SK-N-SH treated with all-trans-retinoic acid at 6 μM for 48 hours (cell line): ENCODE measurements at regions not wholly inside any gene's neighbourhood (a gene's known extent, or its start where the extent isn't known, plus 50 kb on each side); places are given as distances from the start of the nearest gene placed in this dataset.
A peak's percentile ranks its signal among the peaks of the same experiment; 100 is the strongest.

Source experiments
- ATAC-seq: fragments of 200-7000 bp; cut with Tn5 transposase; 3 replicates; pipeline ENCODE4 v1.9.1; 2020; ENCODE audit warnings: mild to moderate bottlenecking, moderate library complexity
- ARNTL ChIP-seq: fragments of 450-650 bp; formaldehyde crosslinking; IDR thresholded peaks from 2 replicates; pipeline ENCODE4 v1.5.0; 2020; ENCODE audit warnings: low read depth, mild to moderate bottlenecking, moderate library complexity, borderline replicate concordance
- BACH2 ChIP-seq: fragments of 250-450 bp; sonication (Bioruptor Pico); IDR thresholded peaks from 2 replicates; pipeline ENCODE4 v1.9.0; 2021; ENCODE audit warnings: mild to moderate bottlenecking, borderline replicate concordance
- CSDC2 ChIP-seq: fragments of 250-450 bp; sonication (Bioruptor Pico); IDR thresholded peaks from 2 replicates; pipeline ENCODE4 v1.5.0; 2020; ENCODE audit warnings: mild to moderate bottlenecking, moderate library complexity
- GLIS3 ChIP-seq: fragments of 250-450 bp; sonication (Bioruptor Pico); IDR thresholded peaks from 2 replicates; pipeline ENCODE4 v1.5.0; 2020; ENCODE audit warnings: mild to moderate bottlenecking, moderate library complexity
- ISL1 ChIP-seq: fragments of 250-450 bp; sonication (Bioruptor Pico); IDR thresholded peaks from 2 replicates; pipeline ENCODE4 v2.1.2; 2022; ENCODE audit warnings: mild to moderate bottlenecking, moderate library complexity
- RARB ChIP-seq: fragments of 250-450 bp; sonication (Bioruptor Pico); IDR thresholded peaks from 2 replicates; pipeline ENCODE4 v1.8.0; 2021; ENCODE audit warnings: mild to moderate bottlenecking, moderate library complexity
- SNAI2 ChIP-seq: fragments of 250-450 bp; sonication (Bioruptor Pico); IDR thresholded peaks from 2 replicates; pipeline ENCODE4 v1.5.0; 2020; ENCODE audit warnings: mild to moderate bottlenecking, moderate library complexity
- TCF4 ChIP-seq: fragments of 250-450 bp; sonication (Bioruptor Pico); IDR thresholded peaks from 2 replicates; pipeline ENCODE4 v1.8.0; 2021; ENCODE audit warnings: mild to moderate bottlenecking, moderate library complexity, borderline replicate concordance
- TOX ChIP-seq: fragments of 250-450 bp; sonication (Bioruptor Pico); IDR thresholded peaks from 2 replicates; pipeline ENCODE4 v1.8.0; 2021; ENCODE audit warnings: mild to moderate bottlenecking, moderate library complexity, borderline replicate concordance
- ZC3H10 ChIP-seq: fragments of 250-450 bp; sonication (Bioruptor Pico); IDR thresholded peaks from 2 replicates; pipeline ENCODE4 v1.5.1; 2021; ENCODE audit warnings: mild to moderate bottlenecking, moderate library complexity
- ZFP3 ChIP-seq: fragments of 250-450 bp; sonication (Bioruptor Pico); IDR thresholded peaks from 2 replicates; pipeline ENCODE4 v1.5.0; 2020; ENCODE audit warnings: mild to moderate bottlenecking, moderate library complexity
- ZFP30 ChIP-seq: fragments of 450-650 bp; formaldehyde crosslinking; IDR thresholded peaks from 2 replicates; pipeline ENCODE4 v1.5.0; 2022; ENCODE audit warnings: mild to moderate bottlenecking, moderate library complexity
- ZNF565 ChIP-seq: fragments of 450-650 bp; formaldehyde crosslinking; conservative IDR thresholded peaks from 2 replicates; pipeline ENCODE4 v1.5.0; 2020; ENCODE audit warnings: low read depth, mild to moderate bottlenecking, moderate library complexity
- ZNF70 ChIP-seq: fragments of 450-650 bp; formaldehyde crosslinking; IDR thresholded peaks from 2 replicates; pipeline ENCODE4 v1.5.0; 2020; ENCODE audit warnings: mild to moderate bottlenecking, moderate library complexity
- ZNF8 ChIP-seq: fragments of 450-650 bp; formaldehyde crosslinking; IDR thresholded peaks from 2 replicates; pipeline ENCODE4 v1.5.0; 2020; ENCODE audit warnings: mild to moderate bottlenecking, moderate library complexity
- TF ChIP-seq, protein P1 (sequence below): fragments of 250-450 bp; sonication (Bioruptor Pico); IDR thresholded peaks from 2 replicates; pipeline ENCODE4 v1.5.1; 2021; ENCODE audit warnings: mild to moderate bottlenecking, moderate library complexity
- TF ChIP-seq, protein P2 (sequence below): fragments of 250-450 bp; sonication (Bioruptor Pico); IDR thresholded peaks from 2 replicates; pipeline ENCODE4 v1.5.0; 2020; ENCODE audit warnings: mild to moderate bottlenecking, moderate library complexity
- TF ChIP-seq, protein P3 (sequence below): fragments of 250-450 bp; sonication (Bioruptor Pico); IDR thresholded peaks from 2 replicates; pipeline ENCODE4 v1.8.0; 2021; ENCODE audit warnings: low read depth, mild to moderate bottlenecking, moderate library complexity, borderline replicate concordance
- TF ChIP-seq, protein P4 (sequence below): fragments of 250-450 bp; sonication (Bioruptor Pico); IDR thresholded peaks from 2 replicates; pipeline ENCODE4 v1.5.1; 2020; ENCODE audit warnings: low read depth, mild to moderate bottlenecking, moderate library complexity

DNA sequence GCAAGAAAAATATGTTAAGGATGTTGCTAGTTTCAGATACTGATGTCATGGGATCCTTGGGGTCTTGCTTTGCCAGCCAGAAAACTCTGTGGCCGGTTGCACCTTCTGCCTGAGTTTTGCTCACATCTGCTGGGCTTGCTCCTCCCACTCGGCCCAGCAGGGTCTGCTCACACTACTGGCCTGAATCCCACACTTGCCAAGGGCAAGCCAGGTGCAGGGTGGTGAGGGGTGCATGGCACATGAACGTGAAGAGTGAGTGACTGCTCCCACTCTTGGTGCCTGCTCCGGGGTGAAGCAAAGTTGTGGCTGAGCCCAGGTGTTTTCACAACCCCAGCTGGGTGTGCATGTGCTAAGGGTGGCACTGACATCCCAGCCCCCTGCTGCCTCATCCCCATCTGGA lies 83.1 kb upstream of the STARD4 start:
- TF ChIP-seq BACH2 (no peak), ZNF70 (CRISPR knock-in tag) (no peak), ZFP3 (no peak), ZC3H10 (CRISPR knock-in tag) (no peak), GLIS3 (CRISPR knock-in tag) (no peak), RARB (CRISPR knock-in tag) (no peak), TCF4 (no peak), ARNTL (CRISPR knock-in tag) (no peak), CSDC2 (CRISPR knock-in tag) (no peak), ZFP30 (CRISPR knock-in tag) (no peak), ZNF8 (no peak), ZNF565 (no peak)
- TF ChIP-seq, protein P1, sequence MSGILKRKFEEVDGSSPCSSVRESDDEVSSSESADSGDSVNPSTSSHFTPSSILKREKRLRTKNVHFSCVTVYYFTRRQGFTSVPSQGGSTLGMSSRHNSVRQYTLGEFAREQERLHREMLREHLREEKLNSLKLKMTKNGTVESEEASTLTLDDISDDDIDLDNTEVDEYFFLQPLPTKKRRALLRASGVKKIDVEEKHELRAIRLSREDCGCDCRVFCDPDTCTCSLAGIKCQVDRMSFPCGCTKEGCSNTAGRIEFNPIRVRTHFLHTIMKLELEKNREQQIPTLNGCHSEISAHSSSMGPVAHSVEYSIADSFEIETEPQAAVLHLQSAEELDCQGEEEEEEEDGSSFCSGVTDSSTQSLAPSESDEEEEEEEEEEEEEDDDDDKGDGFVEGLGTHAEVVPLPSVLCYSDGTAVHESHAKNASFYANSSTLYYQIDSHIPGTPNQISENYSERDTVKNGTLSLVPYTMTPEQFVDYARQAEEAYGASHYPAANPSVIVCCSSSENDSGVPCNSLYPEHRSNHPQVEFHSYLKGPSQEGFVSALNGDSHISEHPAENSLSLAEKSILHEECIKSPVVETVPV (CRISPR knock-in tag): no peak
- TF ChIP-seq, protein P2, sequence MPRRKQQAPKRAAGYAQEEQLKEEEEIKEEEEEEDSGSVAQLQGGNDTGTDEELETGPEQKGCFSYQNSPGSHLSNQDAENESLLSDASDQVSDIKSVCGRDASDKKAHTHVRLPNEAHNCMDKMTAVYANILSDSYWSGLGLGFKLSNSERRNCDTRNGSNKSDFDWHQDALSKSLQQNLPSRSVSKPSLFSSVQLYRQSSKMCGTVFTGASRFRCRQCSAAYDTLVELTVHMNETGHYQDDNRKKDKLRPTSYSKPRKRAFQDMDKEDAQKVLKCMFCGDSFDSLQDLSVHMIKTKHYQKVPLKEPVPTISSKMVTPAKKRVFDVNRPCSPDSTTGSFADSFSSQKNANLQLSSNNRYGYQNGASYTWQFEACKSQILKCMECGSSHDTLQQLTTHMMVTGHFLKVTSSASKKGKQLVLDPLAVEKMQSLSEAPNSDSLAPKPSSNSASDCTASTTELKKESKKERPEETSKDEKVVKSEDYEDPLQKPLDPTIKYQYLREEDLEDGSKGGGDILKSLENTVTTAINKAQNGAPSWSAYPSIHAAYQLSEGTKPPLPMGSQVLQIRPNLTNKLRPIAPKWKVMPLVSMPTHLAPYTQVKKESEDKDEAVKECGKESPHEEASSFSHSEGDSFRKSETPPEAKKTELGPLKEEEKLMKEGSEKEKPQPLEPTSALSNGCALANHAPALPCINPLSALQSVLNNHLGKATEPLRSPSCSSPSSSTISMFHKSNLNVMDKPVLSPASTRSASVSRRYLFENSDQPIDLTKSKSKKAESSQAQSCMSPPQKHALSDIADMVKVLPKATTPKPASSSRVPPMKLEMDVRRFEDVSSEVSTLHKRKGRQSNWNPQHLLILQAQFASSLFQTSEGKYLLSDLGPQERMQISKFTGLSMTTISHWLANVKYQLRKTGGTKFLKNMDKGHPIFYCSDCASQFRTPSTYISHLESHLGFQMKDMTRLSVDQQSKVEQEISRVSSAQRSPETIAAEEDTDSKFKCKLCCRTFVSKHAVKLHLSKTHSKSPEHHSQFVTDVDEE (CRISPR knock-in tag): no peak
- TF ChIP-seq, protein P3, sequence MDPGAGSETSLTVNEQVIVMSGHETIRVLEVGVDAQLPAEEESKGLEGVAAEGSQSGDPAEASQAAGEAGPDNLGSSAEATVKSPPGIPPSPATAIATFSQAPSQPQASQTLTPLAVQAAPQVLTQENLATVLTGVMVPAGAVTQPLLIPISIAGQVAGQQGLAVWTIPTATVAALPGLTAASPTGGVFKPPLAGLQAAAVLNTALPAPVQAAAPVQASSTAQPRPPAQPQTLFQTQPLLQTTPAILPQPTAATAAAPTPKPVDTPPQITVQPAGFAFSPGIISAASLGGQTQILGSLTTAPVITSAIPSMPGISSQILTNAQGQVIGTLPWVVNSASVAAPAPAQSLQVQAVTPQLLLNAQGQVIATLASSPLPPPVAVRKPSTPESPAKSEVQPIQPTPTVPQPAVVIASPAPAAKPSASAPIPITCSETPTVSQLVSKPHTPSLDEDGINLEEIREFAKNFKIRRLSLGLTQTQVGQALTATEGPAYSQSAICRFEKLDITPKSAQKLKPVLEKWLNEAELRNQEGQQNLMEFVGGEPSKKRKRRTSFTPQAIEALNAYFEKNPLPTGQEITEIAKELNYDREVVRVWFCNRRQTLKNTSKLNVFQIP (CRISPR knock-in tag): no peak
- TF ChIP-seq, all 23 proteins: peak for 0
- no peak for ATAC-seq

DNA sequence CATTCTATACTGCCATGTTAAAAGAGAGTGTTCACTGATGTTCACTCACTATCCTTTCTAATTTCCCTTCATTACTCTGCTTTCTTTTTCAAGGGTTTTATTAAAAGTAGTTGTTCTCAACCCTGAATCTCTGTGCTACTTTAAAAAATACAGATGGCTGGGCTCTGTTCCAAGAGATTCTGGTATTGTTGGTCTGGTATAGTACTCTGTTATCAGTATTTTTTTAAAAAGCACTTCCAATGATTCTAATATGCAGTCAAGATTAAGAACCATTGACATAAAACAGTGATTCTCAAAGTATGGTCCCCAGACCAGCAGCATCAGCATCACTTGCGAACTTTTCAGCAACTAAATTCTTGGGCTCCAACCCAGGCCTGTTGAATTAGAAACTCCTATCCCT lies 77.0 kb upstream of the STARD4 start:
- no peak for TF ChIP-seq ZFP30 (CRISPR knock-in tag)
- TF ChIP-seq, protein P3 (CRISPR knock-in tag): no peak
- peak; percentile 51; the same call in 1 of the 2 replicates for TF ChIP-seq TCF4
- no peak for TF ChIP-seq BACH2
- no peak for TF ChIP-seq ARNTL (CRISPR knock-in tag)
- TF ChIP-seq, protein P4, sequence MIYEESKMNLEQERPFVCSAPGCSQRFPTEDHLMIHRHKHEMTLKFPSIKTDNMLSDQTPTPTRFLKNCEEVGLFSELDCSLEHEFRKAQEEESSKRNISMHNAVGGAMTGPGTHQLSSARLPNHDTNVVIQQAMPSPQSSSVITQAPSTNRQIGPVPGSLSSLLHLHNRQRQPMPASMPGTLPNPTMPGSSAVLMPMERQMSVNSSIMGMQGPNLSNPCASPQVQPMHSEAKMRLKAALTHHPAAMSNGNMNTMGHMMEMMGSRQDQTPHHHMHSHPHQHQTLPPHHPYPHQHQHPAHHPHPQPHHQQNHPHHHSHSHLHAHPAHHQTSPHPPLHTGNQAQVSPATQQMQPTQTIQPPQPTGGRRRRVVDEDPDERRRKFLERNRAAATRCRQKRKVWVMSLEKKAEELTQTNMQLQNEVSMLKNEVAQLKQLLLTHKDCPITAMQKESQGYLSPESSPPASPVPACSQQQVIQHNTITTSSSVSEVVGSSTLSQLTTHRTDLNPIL (CRISPR knock-in tag): no peak
- TF ChIP-seq ISL1 (CRISPR knock-in tag): peak; percentile 78
- ATAC-seq: no peak

DNA sequence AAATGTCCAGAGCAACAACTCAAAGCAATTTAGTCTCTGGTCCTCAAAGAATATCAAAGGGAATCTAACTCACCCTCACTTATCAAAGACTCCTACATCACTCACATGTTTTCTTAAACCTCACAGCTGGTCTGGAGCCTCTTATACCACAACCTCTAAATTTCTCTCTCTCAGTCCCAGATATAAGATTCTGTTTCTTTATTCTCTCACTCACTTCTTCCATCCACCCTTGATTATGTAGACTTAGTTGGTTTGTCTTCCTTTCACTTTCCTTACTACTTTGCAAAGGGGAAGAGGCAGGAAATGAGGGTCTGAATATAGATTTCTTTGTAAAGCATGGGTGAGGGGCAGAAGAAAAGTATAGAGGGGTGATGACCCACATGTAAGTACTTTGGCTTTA lies 75.4 kb upstream of the STARD4 start:
- TF ChIP-seq BACH2 (no peak), TCF4 (no peak), ZNF565 (no peak), TOX (CRISPR knock-in tag) (no peak), SNAI2 (CRISPR knock-in tag) (no peak), ISL1 (CRISPR knock-in tag) (no peak), GLIS3 (CRISPR knock-in tag) (no peak)
- TF ChIP-seq, protein P4 (CRISPR knock-in tag): no peak
- TF ChIP-seq, protein P2 (CRISPR knock-in tag): no peak
- no peak for ATAC-seq
